Hepatocyte (in vitro differentiated cells): ENCODE measurements at regions not wholly inside any gene's neighbourhood (a gene's known extent, or its start where the extent isn't known, plus 50 kb on each side); places are given as distances from the start of the nearest gene placed in this dataset.

Experiments used
- DNase-seq: peaks from one replicate; pipeline ENCODE4 v3.0.0-alpha.2; 2016; ENCODE audit warnings: low spot score
- H2AFZ ChIP-seq: fragments of 200-600 bp; sonication (generic); 2 replicates; pipeline ENCODE4 v1.6.0; 2016; ENCODE audit warnings: antibody characterized with exemption, mild to moderate bottlenecking
- H3K27ac ChIP-seq: fragments of 200-600 bp; sonication (generic); 2 replicates; pipeline ENCODE4 v1.5.1; 2016; ENCODE audit warnings: mild to moderate bottlenecking
- H3K27me3 ChIP-seq: fragments of 200-600 bp; sonication (generic); 2 replicates; pipeline ENCODE4 v1.6.1; 2016
- H3K36me3 ChIP-seq: fragments of 200-600 bp; sonication (generic); replicated peaks from 2 replicates; pipeline ENCODE4 v1.5.1; 2016; ENCODE audit warnings: low read depth; ENCODE audit not compliant: insufficient read depth
- H3K4me1 ChIP-seq: fragments of 200-600 bp; sonication (generic); 2 replicates; pipeline ENCODE4 v1.5.1; 2016; ENCODE audit warnings: mild to moderate bottlenecking, moderate library complexity; ENCODE audit not compliant: insufficient read depth
- H3K4me2 ChIP-seq: fragments of 200-600 bp; sonication (generic); 2 replicates; pipeline ENCODE4 v1.6.0; 2016
- H3K4me3 ChIP-seq: fragments of 200-600 bp; sonication (generic); 2 replicates; pipeline ENCODE4 v1.5.1; 2016; ENCODE audit warnings: mild to moderate bottlenecking
- H3K79me2 ChIP-seq: fragments of 200-600 bp; sonication (generic); 2 replicates; pipeline ENCODE4 v1.6.0; 2017; ENCODE audit warnings: mild to moderate bottlenecking
- H3K9me2 ChIP-seq: fragments of 200-600 bp; sonication (generic); replicated peaks from 2 replicates; pipeline ENCODE4 v1.6.0; 2017; ENCODE audit warnings: mild to moderate bottlenecking; ENCODE audit not compliant: insufficient read depth
- H3K9me3 ChIP-seq: fragments of 200-600 bp; sonication (generic); 2 replicates; pipeline ENCODE4 v1.5.1; 2016; ENCODE audit warnings: low read depth, mild to moderate bottlenecking
- H4K20me1 ChIP-seq: fragments of 200-600 bp; sonication (generic); 2 replicates; pipeline ENCODE4 v1.6.0; 2016; ENCODE audit warnings: mild to moderate bottlenecking; ENCODE audit not compliant: insufficient read depth, poor library complexity, severe bottlenecking
- EZH2 ChIP-seq: fragments of 200-600 bp; sonication (generic); IDR thresholded peaks from 2 replicates; pipeline ENCODE4 v1.6.1; 2016; ENCODE audit warnings: antibody characterized with exemption, mild to moderate bottlenecking, borderline replicate concordance
- EZH2phosphoT487 ChIP-seq: fragments of 200-600 bp; sonication (generic); IDR thresholded peaks from one replicate; pipeline ENCODE4 v1.6.1; 2018; ENCODE audit warnings: antibody characterized with exemption, mild to moderate bottlenecking, low read depth, moderate library complexity; ENCODE audit not compliant: unreplicated experiment, severe bottlenecking
- WGBS: methylation state at CpG from one replicate; pipeline ENCODE4 v1.1.6; 2016; ENCODE audit warnings: low lambda C conversion rate; ENCODE audit errors: missing lambda C conversion rate; 5-methylcytosine and 5-hydroxymethylcytosine counted together
- TF ChIP-seq, protein P1 (sequence below): fragments of 200-600 bp; sonication (generic); IDR thresholded peaks from 2 replicates; pipeline ENCODE4 v1.5.1; 2016; ENCODE audit warnings: antibody characterized with exemption, mild to moderate bottlenecking; ENCODE audit not compliant: poor library complexity

DNA sequence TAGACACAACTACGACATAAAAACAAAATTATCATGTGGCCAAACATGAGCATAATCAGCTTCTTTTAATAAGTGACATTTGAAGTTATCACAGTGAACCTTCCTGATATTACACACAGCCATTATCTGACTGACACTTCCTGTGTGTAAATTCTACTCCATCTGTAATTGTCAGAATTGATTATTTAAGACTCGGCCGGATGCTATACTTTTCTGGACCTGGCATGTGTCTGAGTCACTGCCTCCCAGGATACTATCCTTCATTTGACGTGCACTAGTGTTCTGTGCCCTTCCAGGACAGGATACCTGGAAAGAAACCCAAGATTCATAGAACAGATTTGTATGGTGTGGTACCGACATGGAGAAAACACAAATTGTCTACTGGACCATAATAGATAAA lies 242.0 kb downstream of the HS3ST3A1 start:
- Histone ChIP-seq H3K4me3 (no peak overlapping the region), H3K4me1 (no peaks in the 10 kb centered on the region), H3K4me2 (no peak overlapping the region), H3K9me2 (no peaks in the 10 kb centered on the region), H4K20me1 (no peaks in the 10 kb centered on the region), H3K36me3 (no peaks in the 10 kb centered on the region), H3K27me3 (no peaks in the 10 kb centered on the region), H2AFZ (no peak overlapping the region), H3K79me2 (no peaks in the 10 kb centered on the region), H3K27ac (no peak overlapping the region), H3K9me3 (no peaks in the 10 kb centered on the region)
- 76% methylated on average over 5 of the region's 5 CpGs for WGBS
- TF ChIP-seq EZH2 (no peak), EZH2phosphoT487 (no peak)
- TF ChIP-seq, protein P1, sequence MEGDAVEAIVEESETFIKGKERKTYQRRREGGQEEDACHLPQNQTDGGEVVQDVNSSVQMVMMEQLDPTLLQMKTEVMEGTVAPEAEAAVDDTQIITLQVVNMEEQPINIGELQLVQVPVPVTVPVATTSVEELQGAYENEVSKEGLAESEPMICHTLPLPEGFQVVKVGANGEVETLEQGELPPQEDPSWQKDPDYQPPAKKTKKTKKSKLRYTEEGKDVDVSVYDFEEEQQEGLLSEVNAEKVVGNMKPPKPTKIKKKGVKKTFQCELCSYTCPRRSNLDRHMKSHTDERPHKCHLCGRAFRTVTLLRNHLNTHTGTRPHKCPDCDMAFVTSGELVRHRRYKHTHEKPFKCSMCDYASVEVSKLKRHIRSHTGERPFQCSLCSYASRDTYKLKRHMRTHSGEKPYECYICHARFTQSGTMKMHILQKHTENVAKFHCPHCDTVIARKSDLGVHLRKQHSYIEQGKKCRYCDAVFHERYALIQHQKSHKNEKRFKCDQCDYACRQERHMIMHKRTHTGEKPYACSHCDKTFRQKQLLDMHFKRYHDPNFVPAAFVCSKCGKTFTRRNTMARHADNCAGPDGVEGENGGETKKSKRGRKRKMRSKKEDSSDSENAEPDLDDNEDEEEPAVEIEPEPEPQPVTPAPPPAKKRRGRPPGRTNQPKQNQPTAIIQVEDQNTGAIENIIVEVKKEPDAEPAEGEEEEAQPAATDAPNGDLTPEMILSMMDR, result no peak
- no peak for DNase-seq

DNA sequence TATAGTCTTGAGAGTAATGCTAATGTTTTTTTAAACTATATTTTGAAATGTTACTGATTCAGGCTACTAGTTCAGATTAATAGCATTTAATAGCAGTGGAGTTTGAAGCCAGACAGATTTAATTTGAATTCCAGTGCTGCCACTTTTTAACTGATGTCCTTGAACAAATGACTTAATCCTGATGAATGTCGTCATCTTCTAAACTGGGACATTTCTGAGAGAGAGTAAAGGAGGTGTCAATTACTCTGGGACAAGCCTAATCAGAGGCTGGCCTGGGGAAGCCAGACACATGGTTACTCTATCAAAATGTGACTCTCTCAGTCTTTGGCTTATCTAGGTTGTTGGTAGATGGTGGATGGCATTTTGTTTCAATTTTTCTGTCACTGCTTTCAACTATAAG lies 246.7 kb downstream of the HS3ST3A1 start:
- Histone ChIP-seq H3K4me3 (no peak overlapping the region), H3K27ac (no peak overlapping the region), H4K20me1 (no peaks in the 10 kb centered on the region), H3K9me3 (no peaks in the 10 kb centered on the region), H3K4me2 (no peak overlapping the region), H3K79me2 (no peaks in the 10 kb centered on the region), H3K27me3 (no peaks in the 10 kb centered on the region), H3K4me1 (peaks cover 8% of the 10 kb centered on the region), H2AFZ (no peak overlapping the region), H3K9me2 (no peaks in the 10 kb centered on the region), H3K36me3 (no peaks in the 10 kb centered on the region)
- DNase-seq, result no peak
- no peak for TF ChIP-seq EZH2
- TF ChIP-seq, protein P1, result no peak
- no peak for TF ChIP-seq EZH2phosphoT487
- 68% methylated on average over 1 of the region's 1 CpG for WGBS

DNA sequence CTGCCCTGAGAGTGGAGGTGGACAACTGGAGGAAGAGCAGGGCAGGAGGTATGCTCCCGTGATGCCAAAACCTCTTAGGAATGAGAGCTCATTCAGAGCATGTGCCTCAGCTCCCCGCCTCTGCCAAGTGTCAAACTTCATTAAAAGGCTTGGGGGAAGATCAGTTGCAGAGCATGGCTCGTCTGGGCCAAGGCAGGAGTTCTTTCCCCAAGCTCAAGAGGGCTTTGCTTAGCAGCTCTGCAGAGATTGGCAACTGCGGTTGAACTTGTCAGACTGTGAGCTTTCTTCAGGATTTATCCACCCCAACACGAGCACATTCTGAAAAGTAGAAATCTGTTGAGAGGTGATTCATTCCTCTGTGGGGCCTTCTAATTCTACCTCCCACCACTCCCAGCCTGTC lies 248.1 kb downstream of the HS3ST3A1 start:
- peak; percentile 30 for DNase-seq
- no peak overlapping the region for H2AFZ ChIP-seq
- H3K4me2 ChIP-seq, result no peak overlapping the region
- no peaks in the 10 kb centered on the region for H3K27me3 ChIP-seq
- H3K4me3 ChIP-seq, result no peak overlapping the region
- H3K36me3 ChIP-seq, result no peaks in the 10 kb centered on the region
- 49% methylated on average over 5 of the region's 5 CpGs for WGBS
- H3K79me2 ChIP-seq, result no peaks in the 10 kb centered on the region
- no peaks in the 10 kb centered on the region for H4K20me1 ChIP-seq
- H3K27ac ChIP-seq, result no peak overlapping the region
- H3K9me3 ChIP-seq, result no peaks in the 10 kb centered on the region
- H3K9me2 ChIP-seq, result no peaks in the 10 kb centered on the region
- peaks cover 8% of the 10 kb centered on the region for H3K4me1 ChIP-seq
- TF ChIP-seq EZH2, result no peak
- no peak for TF ChIP-seq EZH2phosphoT487
- TF ChIP-seq, protein P1, result no peak

DNA sequence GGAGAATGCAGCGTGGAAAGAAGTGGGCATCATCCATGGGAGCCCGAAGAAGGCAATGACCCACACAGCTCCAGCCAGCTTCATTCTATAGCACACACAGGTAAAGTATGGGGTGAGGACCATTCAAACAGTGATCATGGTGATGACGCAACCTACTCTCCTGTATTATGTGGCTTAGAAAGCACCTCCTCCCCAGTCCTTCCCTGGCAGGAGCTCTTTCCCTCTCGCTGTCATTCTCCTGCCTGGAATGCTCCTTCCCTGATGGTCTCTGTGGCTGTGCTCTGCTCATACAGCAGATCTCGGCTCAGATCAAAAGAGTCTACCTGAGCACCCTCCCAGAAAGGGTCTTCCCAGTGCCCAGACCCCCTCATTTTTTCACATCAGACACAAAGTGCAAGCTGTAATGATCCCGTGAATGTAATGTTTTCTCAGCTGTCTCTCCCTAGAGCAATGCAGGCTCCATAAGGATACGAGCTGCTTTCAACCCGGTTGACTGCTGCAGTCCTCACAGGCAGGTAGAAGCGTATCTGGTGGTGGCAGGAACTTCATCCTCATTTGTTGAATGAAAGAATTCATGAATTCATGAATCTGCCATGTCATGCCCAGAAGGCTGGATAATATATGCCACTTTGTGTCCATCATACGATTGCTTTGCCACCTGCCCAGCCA lies 248.8 kb downstream of the HS3ST3A1 start:
- no peaks in the 10 kb centered on the region for H3K9me2 ChIP-seq
- no peaks in the 10 kb centered on the region for H3K79me2 ChIP-seq
- no peak overlapping the region for H3K4me3 ChIP-seq
- DNase-seq, result no peak
- H2AFZ ChIP-seq, result no peak overlapping the region
- no peaks in the 10 kb centered on the region for H3K9me3 ChIP-seq
- no peak overlapping the region for H3K4me2 ChIP-seq
- H4K20me1 ChIP-seq, result no peaks in the 10 kb centered on the region
- no peaks in the 10 kb centered on the region for H3K36me3 ChIP-seq
- 79% methylated on average over 10 of the region's 10 CpGs for WGBS
- no peaks in the 10 kb centered on the region for H3K27me3 ChIP-seq
- TF ChIP-seq EZH2 (no peak), EZH2phosphoT487 (no peak)
- TF ChIP-seq, protein P1, result no peak
- peaks cover 8% of the 10 kb centered on the region for H3K4me1 ChIP-seq
- H3K27ac ChIP-seq, result no peak overlapping the region
